ENCODE measurements at regions not wholly inside any gene's neighbourhood (a gene's known extent, or its start where the extent isn't known, plus 50 kb on each side); places are given as distances from the start of the nearest gene placed in this dataset.

- no peak for TF ChIP-seq CTCF (IDR thresholded peaks at IDR 0.05)
- no peak for TF ChIP-seq POLR2A (IDR thresholded peaks at IDR 0.05)
- no peak for TF ChIP-seq EP300 (IDR thresholded peaks at IDR 0.05; ENCODE audit: low read depth)
Measured at GRCh38 chr7:97512441-97513207, 219.3 kb upstream of the TAC1 start.

Data from transverse colon (tissue), 3 donors.